GM04503 (cell line): ENCODE measurements at regions not wholly inside any gene's neighbourhood (a gene's known extent, or its start where the extent isn't known, plus 50 kb on each side); places are given as distances from the start of the nearest gene placed in this dataset.

Source experiments
- DNase-seq: peaks from one replicate; pipeline ENCODE4 v3.0.0-alpha.2; 2012; ENCODE audit warnings: low read depth

GRCh38 chr13:107743526-107743925 is 471.8 kb downstream of the LIG4 start:
- no peak for DNase-seq

DNA sequence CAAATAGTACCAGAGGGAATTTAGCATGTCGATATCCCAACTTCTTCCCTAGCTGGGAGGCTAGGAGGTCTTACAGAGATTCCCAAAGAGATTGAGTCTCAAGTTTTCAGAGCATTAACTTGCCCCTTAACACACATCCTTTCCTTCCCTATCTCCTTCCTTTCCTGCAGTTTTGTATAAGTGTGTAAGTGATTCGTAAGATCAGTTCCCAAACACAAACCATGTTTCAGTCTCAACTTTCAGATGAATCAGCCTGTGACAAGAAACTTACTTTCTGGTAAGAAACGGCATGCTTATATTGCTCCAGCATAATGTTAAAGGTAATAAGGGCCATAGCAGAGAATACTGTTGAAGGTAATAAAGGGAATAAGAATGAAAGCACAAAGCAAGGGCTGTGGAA is 472.2 kb downstream of the LIG4 start:
- no peak for DNase-seq

DNA sequence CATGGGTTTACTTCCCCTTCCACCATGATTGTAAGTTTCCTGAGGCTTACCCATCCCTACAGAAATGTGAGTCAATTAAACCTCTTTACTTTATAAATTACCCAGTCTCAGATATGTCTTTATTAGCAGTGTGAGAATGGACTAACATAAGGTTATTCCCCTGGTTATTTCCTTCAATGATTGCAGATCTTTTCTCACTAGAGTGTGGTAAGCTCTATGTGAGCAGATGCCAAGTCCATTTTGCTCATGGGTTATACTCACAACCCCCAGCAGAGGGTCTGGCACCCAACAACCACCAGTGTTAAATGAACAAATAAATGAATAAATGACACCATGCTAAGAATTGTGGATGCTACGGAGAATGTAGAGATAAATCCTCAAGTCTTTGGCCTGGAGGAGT is 472.8 kb downstream of the LIG4 start:
- DNase-seq, result no peak

DNA sequence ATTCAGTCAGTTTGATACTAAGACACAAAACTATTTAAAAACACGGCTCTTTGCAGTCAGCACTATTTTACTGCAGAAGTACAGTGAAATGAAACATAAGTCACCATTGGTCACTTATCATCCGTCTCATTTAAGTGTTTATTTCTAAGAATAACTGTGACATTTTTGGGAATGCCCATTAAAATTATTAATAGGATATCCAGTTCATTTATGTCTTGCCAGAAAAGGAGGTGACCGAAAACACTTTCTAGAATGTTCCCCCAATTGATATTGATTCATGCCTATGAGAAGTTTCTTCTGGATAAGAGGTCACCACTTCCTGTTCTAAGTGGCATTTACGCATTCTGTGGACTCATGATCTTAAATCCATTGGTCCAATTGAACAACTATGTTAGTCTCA is 477.3 kb downstream of the LIG4 start:
- DNase-seq, result no peak

DNA sequence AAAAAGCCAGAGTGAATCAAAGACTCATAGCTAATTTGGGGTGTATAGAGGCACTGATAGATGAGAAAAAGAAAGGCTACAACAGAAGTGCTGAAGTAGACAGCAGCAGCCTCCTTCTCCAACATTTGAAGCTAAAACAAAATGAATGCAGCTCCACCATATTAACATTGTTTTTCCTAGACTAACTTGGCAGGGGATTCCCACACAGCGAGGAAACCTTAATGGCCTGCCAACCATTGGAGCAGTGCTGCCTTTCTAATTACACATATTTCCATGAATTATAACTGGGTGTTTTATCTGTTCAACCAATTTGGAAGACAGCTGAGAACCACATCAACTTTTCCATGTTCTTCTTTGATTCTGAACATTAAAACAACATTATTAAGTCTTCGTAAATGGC is 478.6 kb downstream of the LIG4 start:
- no peak for DNase-seq

DNA sequence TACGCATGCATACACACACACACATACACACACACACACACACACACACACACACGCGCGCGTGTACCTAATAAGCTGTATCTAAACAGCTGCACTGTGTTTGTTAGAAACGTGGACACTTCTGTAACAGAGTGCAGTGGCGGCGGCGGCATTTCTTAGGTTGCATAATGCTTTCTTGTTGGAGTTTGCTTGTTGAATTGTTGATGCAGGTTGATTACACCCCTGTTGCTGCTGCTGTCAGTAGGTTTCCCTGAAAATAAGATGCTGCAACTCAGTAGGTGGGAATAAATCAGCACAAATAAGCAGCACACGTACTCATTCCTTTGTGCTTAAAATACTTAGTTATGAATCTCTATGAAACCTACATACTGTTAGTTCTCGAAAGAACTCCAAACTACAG is 479.2 kb downstream of the LIG4 start:
- no peak for DNase-seq

DNA sequence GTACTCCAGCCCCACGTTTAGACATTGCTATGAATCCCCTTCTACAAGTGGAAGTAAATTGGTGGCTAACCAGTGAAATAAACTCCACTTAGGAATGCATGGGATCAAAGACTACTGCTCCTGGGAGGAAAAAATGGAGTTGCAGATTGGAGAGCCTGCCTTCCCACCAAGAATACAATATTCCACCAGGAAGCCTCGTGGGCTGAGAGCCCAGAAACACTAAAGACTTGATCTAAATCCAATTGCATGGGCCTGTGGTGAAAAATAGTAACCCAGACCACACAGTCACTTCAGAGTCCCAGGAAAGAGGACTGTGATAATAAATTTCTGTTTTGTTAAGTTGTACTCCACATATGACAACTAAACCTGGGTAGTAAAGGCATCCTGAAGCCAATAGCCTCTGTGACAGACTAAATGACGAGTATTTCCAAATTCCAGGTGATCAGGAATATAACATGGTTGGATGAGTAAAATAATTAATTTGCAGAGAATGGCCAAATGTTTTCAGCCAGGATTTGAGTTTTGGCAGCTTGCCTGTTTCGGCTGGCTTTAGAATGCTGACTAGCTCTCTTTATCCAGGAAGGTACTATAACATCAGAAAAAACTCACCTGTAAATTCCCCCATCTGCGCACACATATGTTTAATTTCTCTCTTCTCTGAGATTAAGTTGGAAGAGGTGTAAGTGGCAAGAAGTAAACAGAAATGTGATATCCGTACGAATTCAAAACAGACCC is 480.3 kb downstream of the LIG4 start:
- DNase-seq, result no peak

- no peak for DNase-seq
These were observed 482.1 kb downstream of the LIG4 start for GRCh38 chr13:107733276-107733675.

GRCh38 chr13:107730813-107731212 is 484.5 kb downstream of the LIG4 start:
- peak; percentile 21 for DNase-seq

- DNase-seq, result no peak
These were observed 494.0 kb downstream of the LIG4 start for GRCh38 chr13:107721125-107721869.

GRCh38 chr13:107716741-107717140 is 498.6 kb downstream of the LIG4 start:
- DNase-seq, result no peak

GRCh38 chr13:107716241-107716640 is 499.1 kb downstream of the LIG4 start:
- no peak for DNase-seq

GRCh38 chr13:107715496-107715895 is 499.8 kb downstream of the LIG4 start:
- DNase-seq, result no peak

DNA sequence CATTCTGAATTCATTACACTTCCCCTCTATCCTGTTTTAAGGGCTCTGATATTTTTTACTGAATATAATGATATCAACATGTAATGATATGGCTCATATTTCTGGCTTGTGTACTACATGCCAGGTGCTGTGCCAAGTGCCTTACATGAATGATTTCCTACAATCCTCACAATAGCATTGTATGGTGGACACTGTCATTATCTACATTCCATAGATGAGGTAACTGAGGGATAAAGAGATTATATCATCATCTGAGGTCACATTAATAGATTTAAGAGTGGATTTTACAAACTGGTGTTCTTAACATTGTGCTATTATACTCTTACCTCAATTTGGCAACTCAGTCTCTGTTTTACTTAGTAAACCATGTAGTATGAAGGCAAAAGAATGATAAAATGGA is 502.0 kb downstream of the LIG4 start:
- no peak for DNase-seq

- no peak for DNase-seq
These were observed 503.0 kb downstream of the LIG4 start for GRCh38 chr13:107712145-107712860.

DNA sequence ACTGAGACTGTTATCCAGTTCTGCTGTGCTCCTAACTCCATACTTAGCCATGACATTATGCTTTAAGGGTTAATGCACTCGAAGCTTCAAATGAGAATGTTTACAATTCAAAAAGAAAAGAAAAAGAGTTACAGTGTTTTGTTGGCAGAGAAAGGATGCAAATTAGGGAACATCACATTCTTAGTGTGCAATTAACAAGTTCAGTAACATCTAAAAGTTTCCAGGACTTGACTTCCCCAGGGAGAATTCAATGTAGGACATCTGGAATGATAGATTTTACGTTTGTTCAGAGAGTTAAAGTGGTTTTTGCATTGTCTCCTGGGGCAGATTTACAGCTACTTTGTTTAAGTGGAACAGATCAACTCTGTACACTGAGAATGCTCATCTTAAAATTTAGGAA is 525.2 kb downstream of the LIG4 start:
- no peak for DNase-seq

GRCh38 chr13:107685876-107686275 is 529.5 kb downstream of the LIG4 start:
- no peak for DNase-seq

GRCh38 chr13:107681600-107681999 is 533.7 kb downstream of the LIG4 start:
- no peak for DNase-seq

DNA sequence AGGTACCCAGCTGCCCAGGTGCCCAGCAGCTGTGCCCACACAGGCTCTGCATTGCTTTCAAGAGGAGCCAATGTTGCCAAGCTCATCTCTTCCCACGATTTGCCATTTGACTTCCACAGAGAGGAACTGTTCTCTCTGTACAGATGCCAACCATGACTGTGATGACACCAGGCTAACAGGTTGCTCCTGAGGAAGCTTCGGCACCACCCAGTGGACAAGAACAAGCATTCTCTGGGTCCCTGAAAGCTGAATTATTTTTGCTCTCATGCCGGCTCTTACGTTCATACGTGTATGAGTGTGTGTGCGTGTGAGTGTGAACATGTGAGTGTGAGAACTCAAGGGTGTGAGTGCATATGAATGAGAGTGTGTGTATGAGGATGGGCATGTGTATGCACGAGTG is 535.2 kb downstream of the LIG4 start:
- DNase-seq, result no peak

- DNase-seq, result no peak
These were observed 537.2 kb downstream of the LIG4 start for GRCh38 chr13:107678075-107678689.

GRCh38 chr13:107675847-107676550 is 539.3 kb downstream of the LIG4 start:
- DNase-seq, result no peak

DNA sequence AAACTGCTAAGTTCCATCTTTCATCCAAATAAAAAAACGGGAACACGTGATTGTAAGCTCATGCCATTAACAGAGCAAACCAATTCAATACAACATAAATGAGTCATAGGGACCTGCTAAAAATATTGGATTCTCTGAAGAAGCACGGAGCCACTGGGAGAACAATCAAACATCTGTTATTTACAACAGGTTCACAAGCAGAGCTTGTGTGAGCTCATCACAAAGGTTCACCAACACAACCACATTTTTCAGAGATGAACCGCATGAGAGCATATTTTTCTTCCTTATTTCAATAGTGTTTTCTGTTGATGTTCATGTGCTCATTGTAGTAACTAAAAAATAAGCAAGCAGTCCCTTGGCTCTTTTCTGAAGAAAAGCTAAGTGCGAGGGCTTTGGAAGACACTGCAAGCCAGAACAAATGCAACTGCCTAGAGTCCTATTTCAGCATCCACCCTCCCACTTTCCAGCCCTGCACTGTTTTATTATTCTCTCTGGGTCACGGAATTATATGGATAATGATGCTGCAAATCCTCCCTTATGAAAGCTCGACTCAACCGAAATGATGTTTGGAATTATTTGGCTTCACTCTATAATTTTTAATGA is 545.8 kb downstream of the LIG4 start:
- peak; percentile 19 for DNase-seq
